ENCODE measurements at regions not wholly inside any gene's neighbourhood (a gene's known extent, or its start where the extent isn't known, plus 50 kb on each side); places are given as distances from the start of the nearest gene placed in this dataset.
"Not testable (repeated sequence)": the region's sequence is repeated elsewhere in the genome, so short reads cannot be mapped to it uniquely, and the experiment has no call there.

- no peak for DNase-seq
These were observed 403.9 kb downstream of the LIG4 start for GRCh38 chr13:107811233-107812013.

DNA sequence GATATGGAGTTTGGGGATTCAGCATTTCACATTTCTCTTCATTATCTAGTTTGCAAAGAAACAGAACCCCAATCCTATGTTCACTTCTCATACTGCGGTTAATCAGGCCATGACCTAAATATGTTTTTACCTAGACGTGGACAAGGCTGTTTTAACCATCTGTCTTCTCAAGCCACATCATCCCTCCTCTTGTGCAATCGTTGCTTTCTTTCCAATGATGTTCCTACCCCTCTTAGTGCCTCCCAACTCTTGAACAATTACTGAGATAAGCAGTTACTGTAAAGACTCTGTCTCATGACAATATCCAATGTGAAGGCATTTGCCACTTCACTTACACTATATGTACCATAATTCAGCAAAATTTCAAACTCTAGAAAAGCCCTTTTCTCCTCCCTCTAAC lies 406.2 kb downstream of the LIG4 start:
- DNase-seq = no peak

DNA sequence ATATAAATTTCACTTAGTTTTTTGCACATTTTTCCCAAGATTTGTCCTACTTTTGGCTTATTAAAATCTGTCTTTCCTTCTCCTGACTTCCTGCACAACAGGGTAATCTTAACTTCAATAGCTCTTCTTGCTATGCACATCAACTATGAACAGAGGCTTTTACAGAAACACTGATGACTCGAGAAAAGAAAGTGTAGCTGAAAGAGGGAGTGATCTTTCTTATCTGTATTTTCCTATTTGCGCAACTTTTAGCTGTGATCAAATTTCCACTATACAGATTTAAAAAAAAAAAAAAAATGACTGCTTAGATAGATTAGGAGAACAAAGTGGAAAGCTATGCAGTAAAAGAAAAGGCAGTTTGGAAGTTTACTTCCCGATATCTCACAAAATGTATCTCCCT lies 406.9 kb downstream of the LIG4 start:
- no peak for DNase-seq

DNA sequence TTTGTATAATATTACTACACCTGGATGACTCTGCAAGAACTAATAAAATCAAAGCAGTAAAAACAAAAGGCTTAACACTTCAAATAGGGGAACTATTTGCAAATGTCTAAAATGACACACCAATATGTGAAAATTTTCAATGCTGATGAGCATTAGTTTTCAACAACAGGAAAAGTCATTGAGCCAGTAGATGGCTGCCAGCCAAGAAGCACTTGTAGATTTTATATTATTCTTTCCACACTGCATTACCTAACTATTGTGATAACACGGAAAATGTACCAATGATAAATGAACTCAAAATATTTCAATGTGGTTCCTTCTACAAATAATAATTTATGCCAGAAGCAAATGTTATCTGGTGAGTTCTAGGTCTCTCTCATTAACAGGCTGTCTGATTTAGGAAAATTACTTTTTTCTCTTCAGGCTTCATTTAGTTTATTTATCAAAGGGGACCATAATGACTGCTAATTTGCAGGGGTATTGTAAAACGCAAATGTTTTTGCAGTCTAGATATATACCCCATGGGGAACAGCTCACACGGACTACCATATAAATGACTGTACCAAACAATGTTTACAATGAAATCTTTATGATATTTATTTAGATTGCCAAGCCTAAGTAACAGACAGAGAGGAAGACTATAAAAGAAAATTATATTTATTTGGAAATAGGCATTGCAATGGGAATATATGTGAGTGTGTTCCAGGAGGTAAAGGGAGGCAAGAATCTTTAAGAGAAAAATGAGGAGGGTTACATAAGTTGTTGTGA lies 407.8 kb downstream of the LIG4 start:
- DNase-seq = no peak

GRCh38 chr13:107806726-107807125 lies 408.6 kb downstream of the LIG4 start:
- no peak for DNase-seq

DNA sequence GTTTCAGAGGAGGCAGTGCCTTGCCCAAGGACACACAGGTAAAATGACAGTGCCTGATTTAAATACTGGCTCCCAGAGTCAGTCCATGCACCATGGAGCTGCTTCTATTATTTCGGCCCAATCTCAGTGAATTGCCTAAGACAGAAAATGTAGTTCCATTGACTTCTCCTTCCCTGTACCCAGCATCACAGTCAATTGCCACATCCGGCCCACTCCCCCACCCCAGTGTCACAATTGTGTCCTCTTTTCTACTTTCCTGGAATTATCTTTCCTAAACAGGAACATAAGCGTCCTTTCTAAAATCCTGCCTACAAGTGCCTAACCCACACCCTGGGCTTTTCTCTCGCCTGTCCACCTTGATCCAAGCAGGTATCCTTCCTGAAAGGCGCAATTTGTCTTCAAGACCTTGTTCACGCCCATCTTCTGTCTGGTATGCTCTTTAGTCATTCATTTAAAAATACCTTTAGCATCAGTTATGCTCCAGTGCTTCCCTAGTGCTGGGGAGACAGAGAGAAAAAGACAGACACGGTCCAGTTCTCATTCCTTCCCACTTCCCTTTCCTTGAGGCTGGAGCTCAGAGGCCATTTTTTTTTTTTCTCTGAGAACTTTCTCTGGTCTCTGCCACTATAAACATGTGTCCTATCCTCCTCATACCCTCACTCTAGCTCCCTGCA lies 411.4 kb downstream of the LIG4 start:
- no peak for DNase-seq

DNA sequence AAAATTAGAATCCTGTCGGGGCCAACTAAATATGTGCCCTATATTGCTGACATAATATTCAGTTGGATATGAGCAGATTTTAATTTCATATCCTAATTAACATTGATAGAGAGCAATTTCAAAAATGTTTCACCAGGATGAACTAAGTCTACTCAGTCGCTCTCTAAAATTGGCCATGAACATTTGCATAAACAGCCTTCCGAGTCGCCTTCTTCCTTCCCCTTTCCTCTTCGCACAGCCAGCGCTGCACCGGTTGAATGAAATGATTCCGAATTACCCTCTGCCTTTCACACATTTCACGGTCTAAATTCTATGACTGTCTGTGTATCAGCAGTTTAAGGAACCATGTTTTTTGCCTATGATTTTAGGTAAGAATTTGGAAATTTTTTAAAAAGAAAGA lies 413.7 kb downstream of the LIG4 start:
- DNase-seq = no peak

DNA sequence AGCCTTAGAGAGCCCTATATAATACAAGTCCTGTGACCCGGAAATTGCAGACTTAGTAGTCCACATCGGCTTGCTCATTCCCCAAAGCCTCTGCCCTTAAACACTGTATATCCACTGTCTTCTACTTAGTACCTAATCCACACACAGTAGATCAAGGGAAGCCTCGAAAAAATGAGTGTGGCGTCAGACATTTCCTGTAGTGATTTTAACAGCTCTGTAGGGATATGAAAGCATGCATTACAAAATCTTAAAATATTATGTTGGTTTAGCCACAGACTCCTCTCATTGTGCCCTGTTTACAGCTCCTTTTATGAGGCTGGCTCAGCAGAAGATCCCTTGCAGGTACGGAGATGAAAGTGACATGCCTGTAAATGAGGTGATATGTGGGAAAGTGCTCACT lies 416.3 kb downstream of the LIG4 start:
- no peak for DNase-seq

DNA sequence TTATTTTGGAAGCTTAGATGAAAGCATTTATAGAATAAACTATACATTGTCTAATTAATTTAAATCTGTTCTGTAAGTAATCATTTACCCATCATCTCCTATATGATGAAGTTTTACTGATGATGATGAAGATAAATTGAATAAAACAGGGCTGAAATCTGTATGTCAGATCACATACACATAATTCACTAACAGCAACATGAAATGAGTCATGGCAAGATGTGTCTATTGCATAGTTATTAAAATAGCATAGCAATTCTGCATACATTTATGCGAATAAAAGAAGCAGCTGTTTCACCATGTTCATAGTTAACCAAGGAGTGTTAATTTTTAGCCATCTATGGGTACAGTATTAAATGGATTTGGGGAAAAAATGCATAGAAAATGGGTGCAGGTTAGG lies 424.9 kb downstream of the LIG4 start:
- no peak for DNase-seq

- no peak for DNase-seq
These were observed 426.7 kb downstream of the LIG4 start for GRCh38 chr13:107788464-107789165.

DNA sequence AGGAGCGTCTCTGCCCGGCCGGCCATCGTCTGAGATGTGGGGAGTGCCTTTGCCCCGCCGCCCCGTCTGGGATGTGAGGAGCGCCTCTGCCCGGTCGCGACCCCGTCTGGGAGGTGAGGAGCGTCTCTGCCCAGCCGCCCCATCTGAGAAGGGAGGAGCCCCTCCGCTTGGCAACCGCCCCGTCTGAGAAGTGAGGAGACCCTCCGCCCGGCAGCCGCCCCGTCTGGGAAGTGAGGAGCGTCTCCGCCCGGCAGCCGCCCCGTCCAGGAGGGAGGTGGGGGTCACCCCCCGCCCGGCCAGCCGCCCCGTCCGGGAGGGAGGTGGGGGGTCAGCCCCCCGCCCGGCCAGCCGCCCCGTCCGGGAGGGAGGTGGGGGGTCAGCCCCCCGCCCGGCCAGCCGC lies 432.7 kb downstream of the LIG4 start:
- DNase-seq = not testable (repeated sequence)

DNA sequence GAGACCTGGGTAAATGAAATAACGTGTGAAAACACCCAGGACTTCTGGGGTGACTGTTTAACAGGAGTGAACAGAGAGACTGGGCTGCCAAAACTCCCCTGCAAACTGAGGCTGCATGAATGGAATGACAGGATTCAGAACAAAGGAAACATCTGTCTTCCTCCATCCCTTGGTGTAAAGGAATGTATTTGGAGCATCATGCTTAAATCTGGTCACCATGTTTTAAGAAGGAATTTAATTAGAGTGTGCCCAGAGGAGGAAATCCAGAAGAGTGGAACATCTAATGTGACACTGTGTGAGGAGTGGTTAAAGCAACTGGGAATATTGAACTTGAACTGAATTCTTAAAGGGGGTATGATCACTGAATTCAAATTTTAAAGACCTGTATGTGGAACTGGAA lies 437.2 kb downstream of the LIG4 start:
- DNase-seq = no peak

DNA sequence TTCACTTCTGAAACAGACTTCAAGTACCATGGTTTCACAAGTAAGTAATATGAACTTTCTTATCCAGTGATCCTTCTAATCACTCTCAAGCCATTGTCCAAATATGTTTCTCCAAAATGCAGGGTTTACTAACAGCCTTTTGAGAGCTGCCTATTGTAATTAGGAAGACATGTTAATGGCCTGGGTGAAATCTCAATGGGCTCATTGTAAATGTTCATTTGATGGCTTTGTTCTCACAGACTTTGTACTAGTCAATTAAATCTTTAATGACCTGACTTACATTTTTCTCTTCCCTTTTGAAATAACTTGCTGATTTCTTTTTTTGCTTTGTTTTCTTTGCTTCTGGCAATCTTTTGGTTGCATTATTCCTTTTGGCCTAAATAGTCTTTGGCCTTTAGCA lies 444.8 kb downstream of the LIG4 start:
- DNase-seq = no peak

- DNase-seq = no peak
These were observed 448.2 kb downstream of the LIG4 start for GRCh38 chr13:107767119-107767518.

- no peak for DNase-seq
These were observed 449.5 kb downstream of the LIG4 start for GRCh38 chr13:107765724-107766401.

DNA sequence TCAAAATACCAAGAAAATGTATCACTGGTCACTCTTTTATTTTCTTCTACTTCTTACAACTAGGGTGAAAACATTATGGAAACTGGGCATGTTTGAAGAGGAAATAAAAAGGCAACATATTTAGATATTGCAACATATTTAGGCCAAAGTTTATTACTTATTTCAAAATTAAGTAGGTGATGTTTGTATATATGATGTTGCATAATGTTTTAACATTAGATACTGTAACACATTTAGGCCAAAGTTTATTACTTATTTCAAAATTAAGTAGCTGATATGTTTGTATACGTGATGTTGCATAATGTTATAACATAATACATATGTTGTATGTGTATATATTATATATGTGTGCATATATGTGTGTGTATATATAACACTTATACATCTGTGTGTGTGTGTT lies 451.3 kb downstream of the LIG4 start:
- no peak for DNase-seq

DNA sequence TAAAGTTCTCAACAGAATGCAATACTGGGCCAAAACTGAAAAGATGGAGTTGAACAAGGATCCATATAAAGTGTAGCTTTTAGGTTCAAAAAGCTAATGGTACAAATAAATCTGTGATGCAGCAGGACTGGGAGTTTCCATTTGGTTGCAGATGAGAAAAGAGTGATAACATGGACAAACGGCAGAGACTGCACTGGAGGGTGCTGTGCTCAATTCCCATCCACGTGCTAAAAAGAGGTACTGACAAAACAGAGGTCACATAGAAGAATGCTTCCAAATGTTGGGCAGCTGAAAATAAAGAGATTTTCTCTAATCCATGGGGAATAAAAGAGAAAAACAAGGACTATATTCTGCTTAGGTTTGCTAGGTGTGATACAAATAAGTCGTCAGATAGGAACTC lies 461.6 kb downstream of the LIG4 start:
- DNase-seq = no peak

DNA sequence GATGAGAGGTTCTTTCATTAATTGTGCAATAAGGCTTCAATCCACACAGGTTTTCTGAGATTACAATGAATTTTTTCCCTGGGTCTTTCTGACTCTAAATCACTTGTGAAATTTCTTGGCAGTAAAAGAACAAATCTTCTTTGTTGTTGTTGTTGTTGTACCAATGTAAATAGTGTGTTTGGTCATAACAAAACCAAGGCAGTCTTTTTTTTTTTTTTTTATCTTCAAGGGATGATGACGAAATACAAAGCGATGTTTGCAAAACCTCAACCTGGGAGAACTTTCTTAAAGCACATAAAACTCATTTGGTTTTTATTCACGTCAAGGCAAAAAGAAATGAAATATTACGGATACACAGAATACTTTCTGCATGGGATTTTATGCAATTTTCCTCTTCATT lies 462.0 kb downstream of the LIG4 start:
- DNase-seq = no peak

- DNase-seq = no peak
These were observed 471.4 kb downstream of the LIG4 start for GRCh38 chr13:107743983-107744382.

- DNase-seq = no peak
These were observed 471.8 kb downstream of the LIG4 start for GRCh38 chr13:107743526-107743925.

DNA sequence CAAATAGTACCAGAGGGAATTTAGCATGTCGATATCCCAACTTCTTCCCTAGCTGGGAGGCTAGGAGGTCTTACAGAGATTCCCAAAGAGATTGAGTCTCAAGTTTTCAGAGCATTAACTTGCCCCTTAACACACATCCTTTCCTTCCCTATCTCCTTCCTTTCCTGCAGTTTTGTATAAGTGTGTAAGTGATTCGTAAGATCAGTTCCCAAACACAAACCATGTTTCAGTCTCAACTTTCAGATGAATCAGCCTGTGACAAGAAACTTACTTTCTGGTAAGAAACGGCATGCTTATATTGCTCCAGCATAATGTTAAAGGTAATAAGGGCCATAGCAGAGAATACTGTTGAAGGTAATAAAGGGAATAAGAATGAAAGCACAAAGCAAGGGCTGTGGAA lies 472.2 kb downstream of the LIG4 start:
- DNase-seq = no peak

GRCh38 chr13:107742544-107742943 lies 472.8 kb downstream of the LIG4 start:
- no peak for DNase-seq

GRCh38 chr13:107738004-107738403 lies 477.3 kb downstream of the LIG4 start:
- no peak for DNase-seq

All from NCI-H2171 (cell line).